Stimulated activated CD8-positive, alpha-beta memory T cell treated with anti-CD3 and anti-CD28 coated beads, Interleukin-4, amount 100 ng/mL, for 4 hours (primary cell): ENCODE measurements at regions not wholly inside any gene's neighbourhood (a gene's known extent, or its start where the extent isn't known, plus 50 kb on each side); places are given as distances from the start of the nearest gene placed in this dataset.
A peak's percentile ranks its signal among the peaks of the same experiment; 100 is the strongest.
"Not testable (repeated sequence)": the region's sequence is repeated elsewhere in the genome, so short reads cannot be mapped to it uniquely, and the experiment has no call there.

Experiments used
- DNase-seq, 2 donors: peaks; one replicate each; pipeline ENCODE4 v3.0.0-alpha.2; 2020; ENCODE audit warnings: low read depth in 2 of 2, low spot score in 1 of 2

DNA sequence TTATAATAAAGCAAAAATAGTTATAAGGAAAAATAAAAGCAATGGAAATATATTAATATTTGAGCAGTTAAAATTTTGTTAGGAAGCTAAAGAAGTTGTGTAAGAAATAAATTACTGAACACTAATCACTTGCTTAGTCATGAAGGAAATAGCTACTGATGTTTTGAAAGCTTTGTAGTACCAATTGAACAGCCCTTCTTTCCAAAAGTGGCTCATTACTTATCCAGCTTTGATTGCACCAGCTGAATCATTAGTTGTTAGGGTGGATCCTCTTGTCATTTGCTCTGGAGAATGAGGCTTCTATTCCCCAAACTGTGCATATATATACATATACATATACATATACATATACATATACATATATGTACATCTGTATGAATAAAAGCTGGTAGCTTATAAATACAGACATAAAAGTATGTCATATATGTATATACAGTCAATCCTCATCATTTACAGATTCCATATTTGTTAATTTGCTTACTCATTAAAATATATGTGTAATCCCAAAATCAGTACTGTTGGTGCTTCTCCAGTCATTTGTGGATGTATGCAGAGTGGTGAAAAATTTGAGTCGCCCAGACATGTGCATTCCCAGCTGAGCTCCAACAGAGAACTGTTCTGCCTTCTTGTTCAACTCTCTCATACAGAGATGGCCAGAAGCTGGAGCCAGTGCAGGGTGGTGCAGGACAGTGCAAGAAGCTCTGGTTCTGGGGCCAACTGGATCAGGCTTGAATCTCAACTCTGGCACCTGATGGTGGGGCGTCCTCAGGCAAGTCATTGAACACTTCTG lies 214.1 kb downstream of the RPAP3 start:
- DNase-seq: no peak

DNA sequence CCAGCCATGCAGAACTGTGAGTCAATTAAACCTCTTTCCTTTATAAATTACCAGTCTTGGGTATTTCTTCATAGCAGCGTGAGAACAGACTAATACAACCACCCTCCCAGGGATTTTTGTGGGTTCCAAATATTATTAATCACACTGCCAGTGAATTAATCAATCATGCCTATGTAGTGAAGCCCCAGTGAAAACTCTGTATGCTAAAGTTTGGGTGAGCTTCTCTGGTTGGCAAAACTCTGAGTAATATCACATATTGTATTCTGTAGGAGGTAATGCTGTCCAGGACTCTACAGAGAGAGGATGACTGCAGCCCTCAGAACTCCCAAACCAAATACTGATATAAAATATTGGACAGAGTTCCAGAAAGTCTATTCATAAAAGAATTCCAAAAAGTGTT lies 216.9 kb downstream of the RPAP3 start:
- DNase-seq: no peak

DNA sequence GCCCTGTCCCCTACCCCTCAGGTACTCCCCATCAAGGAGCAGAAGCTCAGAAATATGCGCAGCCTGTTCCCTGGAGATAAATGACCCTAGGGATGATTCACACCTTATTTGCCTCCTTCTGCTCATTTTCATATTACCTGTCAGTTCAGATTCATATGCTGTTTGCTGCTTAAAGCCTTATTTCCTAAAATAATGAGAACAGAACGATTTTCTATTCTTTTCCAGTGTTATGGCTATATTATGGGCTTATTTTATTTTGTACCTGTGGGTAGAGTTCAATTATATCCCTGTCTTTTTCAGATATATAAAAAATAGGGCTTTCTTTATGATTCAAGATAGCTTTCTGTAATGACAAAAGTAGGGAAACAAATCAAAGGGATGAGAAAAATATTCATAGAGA lies 224.8 kb downstream of the RPAP3 start:
- DNase-seq: no peak

DNA sequence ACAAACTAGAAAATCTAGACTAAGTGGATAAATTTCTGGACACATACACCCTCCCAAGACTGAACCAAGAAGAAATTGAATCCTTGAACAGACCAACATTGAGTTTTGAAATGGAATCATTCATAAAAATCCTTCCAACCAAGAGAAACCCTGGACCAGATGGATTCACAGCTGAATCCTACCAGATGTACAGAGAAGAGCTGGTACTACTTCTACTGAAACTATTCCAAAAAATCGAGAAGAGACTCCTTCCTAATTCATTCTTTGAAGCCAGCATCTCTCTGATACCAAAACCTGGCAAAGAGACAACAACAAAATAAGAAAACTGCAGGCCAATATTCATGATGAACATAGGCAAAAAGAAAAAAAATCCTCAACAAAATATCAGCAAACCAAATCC lies 227.4 kb downstream of the RPAP3 start:
- DNase-seq: no peak

DNA sequence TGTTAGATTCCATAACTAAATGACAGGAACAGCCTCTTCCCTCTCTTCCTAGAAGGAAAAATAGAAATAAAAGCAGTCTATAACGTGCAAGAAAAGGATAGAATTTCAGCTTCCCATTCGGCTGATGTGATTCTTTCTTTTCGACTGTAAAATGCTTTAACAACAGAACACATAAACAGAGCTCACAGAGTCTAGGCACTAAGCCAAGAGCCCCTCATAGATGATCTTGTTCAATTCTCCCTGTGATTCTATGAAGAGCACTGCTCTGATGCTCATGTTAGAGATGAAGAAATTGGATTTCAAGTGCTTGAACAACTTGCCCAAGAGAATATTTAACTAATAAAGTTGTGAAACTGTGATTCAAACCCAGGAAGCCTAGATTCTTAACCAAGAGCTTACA lies 232.7 kb downstream of the RPAP3 start:
- no peak for DNase-seq

DNA sequence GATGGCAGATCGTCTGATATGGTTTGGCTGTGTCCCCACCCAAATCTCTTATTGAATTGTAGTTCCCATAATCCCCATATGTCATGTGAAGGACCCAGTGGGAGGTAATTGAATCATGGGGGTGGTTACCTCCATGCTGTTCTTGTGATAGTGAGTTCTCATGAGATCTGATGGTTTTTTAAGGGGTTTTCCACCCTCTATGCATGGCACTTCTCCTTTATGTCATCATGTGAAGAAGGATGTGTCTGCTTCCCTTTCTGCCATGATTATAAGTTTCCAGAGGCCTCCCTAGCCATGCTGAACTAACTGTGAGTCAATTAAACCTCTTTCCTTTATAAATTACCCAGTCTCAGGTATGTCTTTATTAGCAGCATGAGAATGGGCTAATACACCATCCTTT lies 235.5 kb downstream of the RPAP3 start:
- DNase-seq: not testable (repeated sequence)

DNA sequence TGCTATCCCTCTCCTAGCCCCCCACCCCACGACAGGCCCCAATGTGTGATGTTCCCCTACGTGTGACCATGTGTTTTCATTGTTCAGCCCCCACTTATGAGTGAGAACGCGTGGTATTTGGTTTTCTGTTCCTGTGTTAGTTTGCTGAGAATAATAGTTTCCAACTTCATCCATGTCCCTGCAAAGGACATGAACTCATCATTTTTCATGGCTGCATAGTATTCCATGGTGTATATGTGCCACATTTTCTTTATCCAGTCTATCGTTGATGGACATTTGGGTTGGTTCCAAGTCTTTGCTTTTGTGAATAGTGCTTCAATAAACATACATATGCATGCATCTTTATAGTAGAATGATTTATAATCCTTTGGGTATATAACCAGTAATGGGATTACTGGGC lies 241.9 kb downstream of the RPAP3 start:
- not testable (repeated sequence) for DNase-seq

DNA sequence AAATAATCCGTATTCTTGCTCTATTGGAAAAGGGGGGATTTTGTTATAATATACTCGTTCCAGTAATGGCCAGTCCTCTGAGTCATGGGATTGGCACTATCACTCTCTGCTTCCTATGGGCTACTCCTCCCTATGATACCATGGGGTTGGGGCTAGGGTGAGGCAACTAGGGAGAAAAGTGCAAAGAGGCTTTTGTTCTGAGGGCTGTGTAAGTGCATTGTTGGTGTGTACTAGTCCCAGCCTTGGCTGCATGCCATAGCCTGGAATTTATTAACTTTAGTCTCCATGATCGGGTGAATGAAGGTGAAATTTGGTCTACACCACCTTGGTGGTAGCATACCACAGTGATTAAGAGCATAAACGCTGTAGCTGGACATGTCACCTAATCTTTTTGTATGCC lies 247.6 kb downstream of the RPAP3 start:
- no peak for DNase-seq

DNA sequence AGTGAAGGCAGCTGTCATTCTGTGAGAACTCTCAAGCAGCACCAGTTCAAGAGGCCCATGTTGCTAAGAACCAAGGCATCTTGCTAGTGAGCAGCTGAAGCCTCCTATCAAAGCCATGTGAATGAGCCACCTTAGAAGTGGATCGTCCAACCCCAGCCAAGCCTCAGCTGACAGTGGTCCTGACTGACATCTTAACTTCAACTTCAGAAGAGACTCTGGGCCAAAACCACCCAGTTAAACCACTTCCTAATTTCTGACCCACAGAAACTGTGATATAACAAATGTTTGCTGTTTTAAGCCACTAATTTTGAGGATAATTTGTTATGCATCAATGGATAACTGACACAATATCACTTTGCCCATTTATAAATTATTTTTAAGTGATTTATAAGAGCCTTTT lies 256.0 kb downstream of the RPAP3 start:
- DNase-seq: no peak

DNA sequence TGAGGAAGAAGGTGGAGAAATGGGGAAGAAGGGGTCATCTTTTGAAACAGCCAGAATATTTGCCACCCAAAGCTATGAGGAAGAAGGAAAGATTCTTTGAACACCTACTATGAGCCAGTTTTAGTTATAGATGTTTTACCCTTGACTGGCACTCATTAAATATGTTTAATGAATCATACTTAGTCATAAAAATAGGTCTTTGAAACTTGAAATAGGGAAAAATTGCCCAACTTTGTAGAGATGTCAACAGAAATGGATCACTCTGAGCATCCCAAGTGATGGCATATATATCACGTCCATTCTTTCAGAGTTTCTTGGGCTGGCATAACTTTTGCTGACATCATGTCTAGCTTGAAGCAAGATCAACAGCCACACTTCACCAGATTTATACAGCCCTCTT lies 263.5 kb downstream of the RPAP3 start:
- DNase-seq: no peak

DNA sequence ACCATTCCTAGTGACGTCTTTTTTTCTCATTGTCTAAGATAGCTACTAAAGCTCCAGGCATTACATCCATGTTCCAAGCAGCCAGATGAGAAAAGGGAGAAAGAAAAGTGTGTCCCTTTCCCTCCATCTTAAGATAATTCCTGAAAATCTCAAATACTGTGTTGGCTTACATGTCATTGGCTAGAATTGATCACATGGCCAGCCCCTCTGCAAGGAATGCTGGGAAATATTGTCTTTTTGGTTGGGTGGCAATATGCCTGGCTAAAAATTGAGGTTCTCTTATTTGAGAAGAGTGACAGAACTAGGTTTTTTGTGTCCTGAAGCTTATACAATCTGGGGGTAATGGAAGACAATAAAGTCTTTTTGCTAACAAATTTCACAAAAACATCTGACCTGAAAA lies 264.3 kb downstream of the RPAP3 start:
- no peak for DNase-seq

DNA sequence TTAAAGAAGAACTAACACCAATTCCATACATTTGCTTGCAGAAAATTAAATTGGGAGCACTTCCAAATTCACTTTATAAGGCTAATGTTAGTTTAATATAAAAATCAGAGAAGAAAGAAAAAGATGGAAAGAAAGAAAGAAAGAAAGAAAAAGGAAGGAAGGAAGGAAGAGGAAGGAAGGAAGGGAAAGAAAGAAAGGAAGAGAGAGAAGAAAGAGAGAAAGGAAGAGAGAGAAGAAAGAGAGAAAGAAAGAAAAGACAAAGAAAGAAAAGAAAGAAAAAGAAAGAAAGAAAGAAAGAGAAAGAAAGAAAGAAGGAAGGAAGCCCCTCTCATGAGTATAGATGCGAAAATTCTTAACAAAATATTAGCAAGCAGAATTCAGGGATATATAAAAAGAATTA lies 267.7 kb downstream of the RPAP3 start:
- DNase-seq: no peak

DNA sequence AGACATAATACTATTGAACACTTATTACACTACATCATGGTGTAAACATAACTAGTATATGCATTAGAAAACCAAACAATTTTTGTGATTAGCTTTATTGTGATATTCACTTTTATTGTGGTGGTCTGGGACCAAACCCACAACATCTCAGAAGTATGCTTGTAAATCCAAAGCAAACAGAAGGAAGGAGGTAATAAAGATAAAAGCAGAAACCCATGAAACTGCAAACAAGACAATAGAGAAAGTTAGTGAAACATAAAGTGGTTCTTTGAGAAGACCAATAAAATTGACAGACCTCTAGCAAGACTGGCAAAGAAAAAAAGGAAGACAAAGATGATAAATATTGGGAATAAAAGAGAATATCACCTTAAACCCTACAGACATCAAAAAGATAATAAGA lies 268.3 kb downstream of the RPAP3 start:
- no peak for DNase-seq

DNA sequence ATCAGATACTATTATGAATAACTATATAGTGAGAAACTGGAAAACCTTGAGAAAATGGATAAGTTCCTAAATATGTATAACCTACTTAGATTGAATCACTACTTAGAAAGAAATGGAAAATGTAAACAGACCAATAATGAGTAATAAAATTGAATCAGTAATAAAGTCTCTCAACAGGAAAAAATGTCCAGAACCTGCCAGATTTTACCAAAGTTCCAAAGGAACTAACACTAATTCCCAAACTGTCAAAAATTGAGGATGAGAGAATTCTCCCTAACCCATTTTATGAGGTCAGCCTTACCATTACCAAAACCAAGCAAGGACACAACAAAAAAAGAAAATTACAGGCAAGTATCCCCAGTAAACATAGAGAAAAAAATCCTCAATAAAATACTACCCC lies 272.0 kb downstream of the RPAP3 start:
- DNase-seq: no peak

DNA sequence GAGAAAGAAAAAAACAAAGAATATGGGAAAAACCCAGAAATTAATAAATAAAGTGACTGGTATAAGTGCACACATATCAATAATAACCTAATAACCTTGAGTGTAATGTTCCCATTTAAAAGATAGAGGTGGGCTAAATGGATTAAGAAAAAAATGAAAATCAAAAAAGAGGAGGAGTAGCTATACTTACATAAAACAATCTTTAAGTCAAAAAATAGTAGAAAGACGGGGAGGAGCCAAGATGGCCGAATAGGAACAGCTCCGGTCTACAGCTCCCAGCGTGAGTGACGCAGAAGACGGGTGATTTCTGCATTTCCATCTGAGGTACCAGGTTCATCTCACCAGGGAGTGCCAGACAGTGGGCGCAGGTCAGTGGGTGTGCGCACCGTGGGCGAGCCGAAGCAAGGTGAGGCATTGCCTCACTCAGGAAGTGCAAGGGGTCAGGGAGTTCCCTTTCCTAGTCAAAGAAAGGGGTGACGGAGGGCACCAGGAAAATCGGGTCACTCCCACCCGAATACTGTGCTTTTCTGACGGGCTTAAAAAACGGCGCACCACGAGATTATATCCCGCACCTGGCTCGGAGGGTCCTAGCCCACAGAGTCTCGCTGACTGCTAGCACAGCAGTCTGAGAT lies 279.0 kb downstream of the RPAP3 start:
- peak in 1 of 2 donors; percentile 17 for DNase-seq

DNA sequence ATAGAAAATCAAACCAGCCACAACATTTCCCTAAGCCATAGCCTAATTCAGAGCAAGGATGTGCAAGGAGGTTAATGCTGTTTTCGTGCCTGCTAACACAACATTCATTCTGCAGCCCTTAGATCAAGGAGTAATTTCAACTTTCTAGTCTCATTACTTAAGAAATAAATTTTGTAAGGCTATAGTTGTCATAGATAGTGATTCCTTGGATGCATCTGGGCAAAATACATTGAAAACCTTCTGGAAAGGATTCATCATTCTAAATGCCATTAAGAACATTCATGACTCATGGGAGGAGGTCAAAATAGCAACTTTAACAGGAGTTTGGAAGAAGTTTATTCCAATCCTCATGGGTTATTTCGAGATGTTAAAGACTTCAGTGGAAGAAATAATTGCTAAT lies 283.2 kb downstream of the RPAP3 start:
- DNase-seq: no peak

DNA sequence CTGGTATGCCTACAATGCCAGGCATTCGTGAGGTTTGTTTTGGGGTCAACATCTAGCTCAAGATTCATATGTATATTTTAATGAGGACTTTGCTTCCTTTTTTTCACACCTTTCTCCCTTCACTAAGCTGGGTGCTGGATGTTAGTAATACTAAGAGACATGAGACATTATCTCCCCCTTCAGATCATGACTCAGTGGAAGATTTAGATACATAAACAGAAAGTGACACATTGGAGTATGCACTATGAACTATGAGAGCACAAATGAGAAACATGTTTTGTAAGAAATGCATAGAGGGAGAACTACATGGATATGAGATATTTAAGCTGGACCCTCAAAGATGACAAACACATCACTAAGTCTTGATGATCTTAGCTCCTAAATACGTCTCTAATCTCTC lies 286.3 kb downstream of the RPAP3 start:
- DNase-seq: no peak

DNA sequence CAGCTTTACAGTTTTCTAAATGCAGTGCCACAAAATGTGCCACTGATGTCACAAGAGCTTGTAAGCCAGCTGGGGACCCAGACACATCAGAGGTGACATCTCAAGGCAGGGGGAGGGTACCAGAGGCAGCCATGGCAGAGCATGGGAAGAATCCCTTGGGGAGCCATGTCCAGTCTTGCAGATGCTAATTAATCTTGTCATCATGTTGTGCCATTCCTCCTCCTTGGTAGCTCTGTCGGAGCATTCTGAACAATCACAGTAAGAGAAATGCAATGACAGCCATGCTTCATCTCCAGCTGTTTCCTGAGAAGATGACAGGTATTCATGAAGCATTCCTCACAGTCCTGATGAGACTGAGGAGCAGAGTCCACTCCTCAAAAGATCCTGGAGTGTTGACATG lies 287.9 kb downstream of the RPAP3 start:
- DNase-seq: no peak

DNA sequence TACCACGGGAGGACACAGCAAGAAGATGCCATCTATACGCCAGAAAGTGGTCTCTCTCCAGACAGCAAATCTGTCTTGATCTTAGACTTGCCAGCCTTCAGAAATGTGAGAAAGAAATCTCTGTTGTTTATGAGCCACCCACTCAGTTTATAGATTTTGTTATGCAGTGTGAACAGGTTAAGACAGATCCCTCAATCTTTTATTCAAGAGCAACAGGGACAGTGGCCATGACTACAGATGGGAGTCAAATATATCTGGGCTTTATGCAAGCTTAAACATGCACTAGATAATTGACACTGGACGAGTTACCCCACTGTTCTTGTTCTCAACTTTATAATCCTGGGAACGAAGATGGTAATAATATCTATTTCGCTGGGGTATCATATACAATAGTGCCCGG lies 288.7 kb downstream of the RPAP3 start:
- no peak for DNase-seq

DNA sequence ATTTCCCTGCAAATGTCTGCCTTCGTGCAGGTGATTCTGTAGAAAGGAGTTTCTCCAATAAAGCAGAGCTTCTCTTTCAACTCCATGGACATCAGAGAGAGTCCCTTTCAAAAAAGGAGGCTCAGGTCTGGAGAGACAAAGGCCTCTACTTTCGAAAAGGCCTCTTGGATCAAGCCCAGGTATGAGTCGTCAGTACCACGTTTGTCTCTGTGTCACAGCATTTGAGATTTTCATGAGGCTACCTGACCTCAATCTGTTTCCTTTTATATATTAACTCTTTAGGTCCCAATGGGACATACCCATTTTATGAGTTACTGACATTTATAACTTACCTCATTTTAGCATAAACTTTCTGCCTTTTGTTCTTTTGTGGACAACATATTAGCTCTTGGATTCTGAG lies 290.8 kb downstream of the RPAP3 start:
- no peak for DNase-seq

DNA sequence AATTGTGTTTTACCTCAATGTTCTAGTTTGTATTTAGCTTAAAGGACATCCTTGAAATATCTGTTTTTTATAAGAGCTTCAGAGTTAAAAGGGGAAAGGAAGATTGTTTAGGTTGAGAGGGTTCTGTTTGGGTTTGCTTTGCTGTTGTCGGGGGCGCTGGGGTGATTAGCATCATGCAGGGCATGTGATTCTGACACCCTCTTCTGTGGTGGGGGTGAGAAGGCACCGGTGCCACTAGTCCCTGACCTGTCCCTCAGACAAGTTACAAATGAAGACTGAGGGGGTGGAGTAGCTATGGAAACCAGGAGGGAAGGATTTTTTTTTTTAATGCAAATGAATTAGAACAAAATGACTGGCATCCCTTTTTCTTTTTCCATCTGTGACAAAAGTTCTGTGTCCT lies 291.3 kb downstream of the RPAP3 start:
- no peak for DNase-seq

DNA sequence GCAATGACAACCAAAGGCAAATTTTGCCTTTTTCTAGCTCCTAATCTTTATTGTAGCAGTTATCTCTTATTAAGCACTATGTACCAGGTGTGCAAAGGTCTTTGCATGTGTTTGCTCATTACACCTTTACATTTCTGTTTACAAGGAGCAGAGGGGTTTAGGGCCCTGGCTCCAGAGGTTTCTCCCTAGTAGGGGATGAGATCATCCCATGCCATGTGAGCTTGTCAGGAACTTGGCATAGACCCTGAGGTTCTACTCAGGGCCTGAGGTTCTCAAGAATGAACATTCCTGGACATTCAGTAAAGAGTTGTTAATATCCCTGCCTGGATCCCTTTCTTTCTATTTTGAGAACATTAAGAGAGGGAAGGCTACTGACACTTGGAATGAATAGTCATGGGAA lies 292.0 kb downstream of the RPAP3 start:
- DNase-seq: no peak

DNA sequence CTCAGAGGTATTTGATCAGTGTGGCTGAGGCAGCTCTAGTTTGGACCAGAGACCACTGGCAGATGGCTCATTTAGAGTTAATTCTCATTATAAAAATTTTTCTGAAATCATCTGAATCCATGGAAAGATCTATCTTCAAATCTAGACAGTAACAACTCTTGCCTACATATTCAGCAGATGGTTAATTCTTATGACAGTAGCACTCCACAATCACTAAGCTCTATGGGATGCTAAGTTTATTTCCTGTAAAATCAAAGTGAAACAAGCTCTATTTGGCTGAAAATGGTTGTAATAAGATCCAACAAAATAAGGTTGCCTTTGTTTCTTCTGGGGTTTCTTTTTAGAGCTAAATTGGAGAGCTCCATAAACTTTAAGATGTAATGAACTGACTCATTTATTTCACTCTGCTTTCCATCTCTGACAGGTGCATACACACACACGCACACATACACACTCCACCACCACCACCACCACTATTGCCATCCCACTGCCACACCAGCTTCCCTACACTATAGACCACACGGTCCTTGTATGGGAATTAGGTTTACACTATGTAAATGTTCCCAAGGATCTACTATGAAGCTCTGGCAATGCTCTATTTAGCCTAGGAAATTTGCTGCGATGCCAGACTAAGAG lies 293.1 kb downstream of the RPAP3 start:
- DNase-seq: no peak
